ENCODE measurements at regions not wholly inside any gene's neighbourhood (a gene's known extent, or its start where the extent isn't known, plus 50 kb on each side); places are given as distances from the start of the nearest gene placed in this dataset.

DNA sequence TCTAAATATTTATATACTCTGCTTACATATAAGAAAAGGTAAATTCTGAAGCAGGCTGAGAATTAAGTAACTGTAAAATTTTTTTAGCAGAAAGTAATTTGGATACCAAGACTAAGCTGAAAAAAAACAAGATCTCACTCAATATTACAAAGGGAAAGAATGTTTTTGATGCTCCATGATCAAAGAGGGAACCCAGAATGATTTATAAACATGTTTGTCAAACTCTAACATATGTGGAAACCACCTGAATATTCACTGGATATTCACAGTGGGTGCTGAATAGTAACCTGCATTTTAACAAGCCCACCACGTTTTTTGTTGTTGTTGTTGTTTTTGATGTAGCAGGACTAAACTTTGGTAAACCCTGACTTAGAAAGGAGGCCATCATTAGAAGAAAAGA is 324.9 kb upstream of the GATB start:
- TF ChIP-seq EZH2 (IDR thresholded peaks at IDR 0.05): no peak
- TF ChIP-seq, protein P1, sequence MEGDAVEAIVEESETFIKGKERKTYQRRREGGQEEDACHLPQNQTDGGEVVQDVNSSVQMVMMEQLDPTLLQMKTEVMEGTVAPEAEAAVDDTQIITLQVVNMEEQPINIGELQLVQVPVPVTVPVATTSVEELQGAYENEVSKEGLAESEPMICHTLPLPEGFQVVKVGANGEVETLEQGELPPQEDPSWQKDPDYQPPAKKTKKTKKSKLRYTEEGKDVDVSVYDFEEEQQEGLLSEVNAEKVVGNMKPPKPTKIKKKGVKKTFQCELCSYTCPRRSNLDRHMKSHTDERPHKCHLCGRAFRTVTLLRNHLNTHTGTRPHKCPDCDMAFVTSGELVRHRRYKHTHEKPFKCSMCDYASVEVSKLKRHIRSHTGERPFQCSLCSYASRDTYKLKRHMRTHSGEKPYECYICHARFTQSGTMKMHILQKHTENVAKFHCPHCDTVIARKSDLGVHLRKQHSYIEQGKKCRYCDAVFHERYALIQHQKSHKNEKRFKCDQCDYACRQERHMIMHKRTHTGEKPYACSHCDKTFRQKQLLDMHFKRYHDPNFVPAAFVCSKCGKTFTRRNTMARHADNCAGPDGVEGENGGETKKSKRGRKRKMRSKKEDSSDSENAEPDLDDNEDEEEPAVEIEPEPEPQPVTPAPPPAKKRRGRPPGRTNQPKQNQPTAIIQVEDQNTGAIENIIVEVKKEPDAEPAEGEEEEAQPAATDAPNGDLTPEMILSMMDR (IDR thresholded peaks at IDR 0.05): no peak
- no peak for TF ChIP-seq EZH2phosphoT487 (IDR thresholded peaks at IDR 0.05)
- peaks cover 4% of the 10 kb centered on the region for H3K27me3 Mint-ChIP-seq (ENCODE audit: insufficient read depth, low read depth)

DNA sequence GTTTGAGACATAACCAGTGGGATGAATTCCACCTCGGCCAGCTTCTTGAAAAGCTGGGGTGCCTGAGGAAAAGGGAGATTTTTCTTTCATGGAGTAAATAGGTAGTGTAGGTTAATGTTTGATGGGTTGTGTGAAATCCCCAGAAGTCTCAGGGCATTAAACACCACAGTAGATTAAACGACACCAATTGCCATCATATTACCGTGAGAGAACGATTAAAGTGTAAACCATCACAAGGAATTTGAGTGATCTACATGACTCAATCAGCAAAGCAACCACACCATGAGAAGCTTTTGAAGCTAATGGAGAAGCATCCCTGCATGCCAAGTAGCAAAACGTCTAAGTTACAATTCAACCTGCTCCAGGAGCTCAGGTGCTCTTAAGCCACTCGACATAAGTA is 322.5 kb upstream of the GATB start:
- no peak for TF ChIP-seq EZH2 (IDR thresholded peaks at IDR 0.05)
- TF ChIP-seq, protein P1 (IDR thresholded peaks at IDR 0.05): no peak
- no peak for TF ChIP-seq EZH2phosphoT487 (IDR thresholded peaks at IDR 0.05)
- Histone ChIP-seq H4K20me1 (ENCODE audit: low read depth) (no peaks in the 10 kb centered on the region), H3K9ac (no peak overlapping the region), H3K36me3 (no peaks in the 10 kb centered on the region), H3K27me3 (no peaks in the 10 kb centered on the region), H3K27ac (no peak overlapping the region), H3F3A (ENCODE audit: low read depth) (no peaks in the 10 kb centered on the region), H3K4me3 (no peak overlapping the region), H3K4me2 (no peak overlapping the region), H3K79me2 (ENCODE audit: low read depth) (no peaks in the 10 kb centered on the region), H3K4me1 (no peaks in the 10 kb centered on the region), H2AFZ (replicated peaks) (no peak overlapping the region), H3K9me3 (ENCODE audit: low read depth) (no peaks in the 10 kb centered on the region)
- Mint-ChIP-seq H3K9me3 (no peaks in the 10 kb centered on the region), H3K27ac (no peak overlapping the region), H3K36me3 (no peaks in the 10 kb centered on the region), H3K4me3 (no peak overlapping the region), H3K27me3 (ENCODE audit: insufficient read depth, low read depth) (peaks cover 5% of the 10 kb centered on the region), H3K4me1 (no peaks in the 10 kb centered on the region)
- no peak for DNase-seq (ENCODE audit: low spot score)

More for the DNA sequence above, 324.9 kb upstream of the GATB start:
- Histone ChIP-seq H3K79me2 (ENCODE audit: low read depth) (no peaks in the 10 kb centered on the region), H3F3A (ENCODE audit: low read depth) (no peaks in the 10 kb centered on the region), H3K9ac (no peak overlapping the region), H2AFZ (replicated peaks) (peak overlapping the region; percentile 26), H3K4me1 (no peaks in the 10 kb centered on the region), H3K9me3 (ENCODE audit: low read depth) (no peaks in the 10 kb centered on the region), H3K27me3 (no peaks in the 10 kb centered on the region), H3K4me3 (no peak overlapping the region), H4K20me1 (ENCODE audit: low read depth) (no peaks in the 10 kb centered on the region), H3K27ac (no peak overlapping the region), H3K4me2 (no peak overlapping the region), H3K36me3 (no peaks in the 10 kb centered on the region)
- H3K36me3 Mint-ChIP-seq: no peaks in the 10 kb centered on the region
- DNase-seq (ENCODE audit: low spot score): no peak
- H3K9me3 Mint-ChIP-seq: no peaks in the 10 kb centered on the region
- peaks cover 5% of the 10 kb centered on the region for H3K4me1 Mint-ChIP-seq
- H3K4me3 Mint-ChIP-seq: no peak overlapping the region
- no peak overlapping the region for H3K27ac Mint-ChIP-seq

DNA sequence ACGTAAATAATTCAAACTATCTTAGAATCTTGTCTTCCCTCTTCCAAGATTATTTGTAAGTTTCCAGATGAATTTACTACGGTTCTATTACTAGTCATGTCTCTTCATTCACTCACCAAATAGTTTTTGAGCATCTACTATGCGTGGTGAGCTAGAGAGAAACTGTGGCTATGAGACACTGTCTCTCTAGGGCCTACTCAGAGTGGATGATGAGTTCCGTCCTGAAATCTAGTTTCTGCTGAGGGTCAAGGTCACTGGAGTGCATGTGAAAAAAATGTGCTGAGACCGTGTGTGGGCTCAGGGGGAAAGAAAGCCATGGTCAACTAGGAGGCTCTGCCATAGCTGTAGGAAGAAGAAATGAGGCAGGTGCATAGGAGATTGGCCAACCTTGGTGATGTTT is 320.2 kb upstream of the GATB start:
- H3K27me3 ChIP-seq: no peaks in the 10 kb centered on the region
- no peaks in the 10 kb centered on the region for H3K4me1 Mint-ChIP-seq
- H2AFZ ChIP-seq (replicated peaks): no peak overlapping the region
- no peak overlapping the region for H3K9ac ChIP-seq
- no peak overlapping the region for H3K4me3 ChIP-seq
- H3K9me3 Mint-ChIP-seq: peaks cover 4% of the 10 kb centered on the region
- no peak for DNase-seq (ENCODE audit: low spot score)
- no peaks in the 10 kb centered on the region for H3K36me3 Mint-ChIP-seq
- H3K79me2 ChIP-seq (ENCODE audit: low read depth): no peaks in the 10 kb centered on the region
- H3K4me2 ChIP-seq: no peak overlapping the region
- H3K27ac Mint-ChIP-seq: no peak overlapping the region
- H3K9me3 ChIP-seq (ENCODE audit: low read depth): no peaks in the 10 kb centered on the region
- no peak overlapping the region for H3K27ac ChIP-seq
- no peaks in the 10 kb centered on the region for H3K36me3 ChIP-seq
- H3F3A ChIP-seq (ENCODE audit: low read depth): no peaks in the 10 kb centered on the region
- peaks cover 7% of the 10 kb centered on the region for H3K27me3 Mint-ChIP-seq (ENCODE audit: insufficient read depth, low read depth)
- no peak overlapping the region for H3K4me3 Mint-ChIP-seq
- H3K4me1 ChIP-seq: no peaks in the 10 kb centered on the region
- no peaks in the 10 kb centered on the region for H4K20me1 ChIP-seq (ENCODE audit: low read depth)
- TF ChIP-seq, protein P1 (IDR thresholded peaks at IDR 0.05): no peak
- TF ChIP-seq EZH2 (IDR thresholded peaks at IDR 0.05): no peak
- TF ChIP-seq EZH2phosphoT487 (IDR thresholded peaks at IDR 0.05): no peak
